HG03280 (cell line): ENCODE measurements at regions not wholly inside any gene's neighbourhood (a gene's known extent, or its start where the extent isn't known, plus 50 kb on each side); places are given as distances from the start of the nearest gene placed in this dataset.

Experiments
- ATAC-seq: cut with Tn5 transposase; IDR thresholded peaks from one replicate; pipeline ENCODE4 v1.9.1; 2021; ENCODE audit warnings: mild to moderate bottlenecking, moderate library complexity; ENCODE audit not compliant: unreplicated experiment

GRCh38 chr2:217691920-217692666 is 310.7 kb downstream of the TNS1 start:
- no peak for ATAC-seq

DNA sequence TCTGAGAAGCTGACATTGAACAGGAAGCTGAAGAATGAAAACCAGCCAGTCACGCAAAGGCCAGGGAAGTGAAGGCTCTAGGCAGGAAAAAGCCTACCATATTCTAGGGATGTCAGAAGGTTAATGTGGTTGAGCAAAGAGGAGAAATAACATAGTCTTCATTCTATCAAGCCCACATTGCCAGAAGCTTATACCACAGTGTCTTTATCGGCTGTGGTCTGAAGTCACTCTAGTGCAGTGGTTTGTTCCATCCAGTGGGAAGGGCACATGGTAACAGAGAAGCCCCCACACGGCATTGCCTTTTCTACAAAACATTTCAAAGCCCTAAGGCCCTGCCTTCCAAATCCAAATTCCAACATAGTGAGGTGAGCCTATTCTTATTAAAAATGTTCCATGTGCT is 311.3 kb downstream of the TNS1 start:
- no peak for ATAC-seq

DNA sequence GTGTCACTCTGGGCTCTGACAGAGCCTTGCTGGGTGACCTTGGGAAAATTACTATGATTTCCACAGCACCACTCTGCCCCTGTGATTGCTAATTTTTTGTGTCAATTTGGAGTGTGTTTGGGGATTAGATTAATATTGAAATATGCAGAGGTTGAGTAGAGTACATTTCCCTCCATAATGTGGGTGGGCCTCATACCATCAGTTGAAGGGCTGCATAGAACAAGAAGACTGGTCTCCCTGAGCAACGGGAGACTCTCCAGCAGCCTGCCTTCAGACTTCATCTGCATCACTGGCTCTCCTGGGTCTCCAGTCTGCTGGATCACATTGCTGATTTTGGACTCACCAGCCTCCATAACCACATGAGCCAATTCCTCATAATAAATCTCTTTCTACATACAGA is 313.7 kb downstream of the TNS1 start:
- no peak for ATAC-seq

DNA sequence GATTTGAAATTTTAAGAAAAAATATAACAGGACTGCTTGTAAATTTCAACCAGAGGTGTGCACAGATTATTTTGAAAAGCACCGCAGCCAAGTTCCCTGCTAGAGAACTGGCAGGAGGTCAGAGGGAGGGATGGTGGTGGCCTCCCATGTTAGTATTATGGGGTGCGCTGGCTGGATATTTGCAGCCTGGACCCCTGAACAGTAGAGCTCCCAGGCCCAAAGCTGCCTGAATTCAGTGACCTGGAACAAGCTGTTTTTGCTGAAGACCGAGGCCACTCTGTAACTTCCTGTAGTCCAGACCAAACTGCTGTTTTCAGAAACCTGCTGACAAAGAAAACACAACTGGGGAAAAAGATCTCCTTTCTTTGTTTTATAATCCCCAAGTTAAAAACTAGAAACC is 314.3 kb downstream of the TNS1 start:
- ATAC-seq: no peak

DNA sequence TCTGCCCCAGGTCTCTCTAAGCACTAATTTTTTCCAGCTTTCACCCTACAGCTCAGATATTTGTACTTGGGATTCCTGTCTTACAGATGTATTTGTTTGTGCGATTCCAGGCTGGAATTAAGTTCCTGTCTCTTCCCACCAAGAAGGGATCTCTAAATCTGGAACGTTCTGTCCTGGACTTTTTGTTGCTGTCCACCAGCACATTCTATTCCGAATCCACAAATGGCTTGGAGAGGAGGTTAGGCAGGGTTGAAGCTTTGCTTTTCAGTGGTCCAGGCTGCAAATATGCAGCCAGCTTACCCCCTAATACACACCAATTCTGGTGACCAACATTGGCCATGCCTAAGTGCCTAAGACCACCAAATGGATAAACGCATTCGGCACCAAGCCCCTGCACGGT is 315.0 kb downstream of the TNS1 start:
- no peak for ATAC-seq

DNA sequence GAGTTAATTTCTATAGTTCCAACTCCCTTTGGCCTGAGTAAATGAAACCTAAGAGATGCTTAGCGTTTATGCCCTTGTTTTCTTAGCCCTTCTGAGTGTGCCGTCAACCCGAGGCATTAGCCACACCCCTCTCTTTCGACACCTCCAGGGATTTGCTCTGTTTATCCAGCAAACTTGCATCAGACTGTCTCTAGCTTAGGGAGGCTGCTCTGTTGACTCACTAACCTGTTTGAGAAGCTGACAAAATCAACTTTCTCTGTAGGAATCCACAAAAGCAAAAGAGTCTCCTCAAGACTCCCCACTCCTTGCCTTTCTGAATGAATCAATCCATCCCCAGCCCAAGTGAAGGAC is 317.6 kb downstream of the TNS1 start:
- no peak for ATAC-seq

DNA sequence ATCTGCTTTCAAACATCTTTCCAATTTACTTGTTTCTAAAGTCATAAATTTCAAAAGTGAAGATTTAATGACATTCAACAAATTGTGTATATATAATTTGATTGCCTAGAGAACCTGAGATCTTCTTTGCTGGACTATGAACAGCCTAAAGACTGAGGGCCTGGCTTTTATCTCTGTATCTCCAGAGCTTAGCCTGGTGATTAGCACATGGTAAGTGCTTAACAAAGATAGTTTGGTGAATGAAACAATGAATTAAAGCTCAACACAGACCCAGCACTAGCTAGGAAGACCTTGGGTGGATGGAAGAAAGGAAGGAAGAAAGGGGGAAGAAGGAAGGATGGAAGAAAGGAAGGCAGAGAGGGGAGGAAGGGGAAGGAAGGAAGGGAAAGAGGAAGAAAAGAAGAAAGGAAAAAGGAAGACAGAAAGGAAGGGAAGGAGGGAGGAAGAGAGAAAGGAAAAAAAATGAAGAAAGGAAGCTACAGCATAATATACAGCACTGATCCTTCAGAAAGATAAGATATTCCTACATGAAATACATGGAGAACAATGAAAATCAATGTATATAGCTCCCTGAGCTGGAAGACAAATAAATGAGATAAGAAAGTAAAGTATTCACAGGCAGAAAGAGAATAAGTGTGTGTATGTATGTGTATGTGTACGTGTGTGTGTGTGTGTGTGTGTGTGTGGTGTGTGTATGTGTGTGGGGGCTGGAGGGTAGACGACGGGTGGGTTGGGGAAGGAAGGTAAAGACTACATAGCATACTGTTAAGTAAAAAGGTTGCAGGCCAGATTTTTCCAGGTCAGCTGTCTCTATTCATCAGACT is 318.2 kb downstream of the TNS1 start:
- no peak for ATAC-seq

GRCh38 chr2:217683106-217683870 is 319.5 kb downstream of the TNS1 start:
- no peak for ATAC-seq

DNA sequence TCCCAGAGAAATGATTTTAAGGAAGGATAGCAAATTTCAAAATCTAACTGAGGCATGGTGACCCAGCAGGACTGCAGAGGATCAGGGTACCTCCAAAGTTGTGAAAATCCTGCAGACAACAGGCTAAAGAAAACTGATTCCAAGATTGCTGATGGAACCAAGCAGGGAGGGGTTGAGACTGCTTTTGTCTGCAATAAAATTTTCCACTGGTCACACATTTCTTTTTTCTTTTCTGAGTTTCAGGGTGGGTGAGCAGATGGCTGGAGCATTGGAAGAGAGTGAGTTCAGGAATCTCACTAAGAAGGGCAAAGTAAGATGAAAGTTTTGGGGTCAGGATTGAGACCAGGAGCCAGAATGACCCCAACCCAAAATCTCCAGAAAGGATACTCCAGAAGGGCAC is 321.0 kb downstream of the TNS1 start:
- no peak for ATAC-seq

DNA sequence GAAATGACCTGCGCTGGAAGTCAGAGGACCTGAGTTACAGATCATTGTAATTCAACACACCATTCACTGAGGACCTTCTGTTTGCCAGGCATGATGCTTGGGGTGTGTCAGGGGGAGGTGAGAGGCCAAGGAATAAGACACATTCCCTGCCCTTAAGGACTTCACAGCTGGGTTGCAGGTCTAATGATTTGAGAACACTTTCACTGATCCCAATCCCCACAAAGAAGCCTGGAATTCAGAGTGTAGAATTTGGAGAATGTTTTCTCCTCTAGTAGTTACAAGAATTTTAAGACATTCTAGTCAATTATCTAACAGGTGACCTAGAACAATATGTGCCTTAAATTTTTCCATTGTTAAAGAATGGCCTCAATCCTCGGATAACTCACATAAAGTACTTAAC is 322.4 kb downstream of the TNS1 start:
- no peak for ATAC-seq

- ATAC-seq: no peak
These were observed 329.2 kb downstream of the TNS1 start for GRCh38 chr2:217673627-217674026.

DNA sequence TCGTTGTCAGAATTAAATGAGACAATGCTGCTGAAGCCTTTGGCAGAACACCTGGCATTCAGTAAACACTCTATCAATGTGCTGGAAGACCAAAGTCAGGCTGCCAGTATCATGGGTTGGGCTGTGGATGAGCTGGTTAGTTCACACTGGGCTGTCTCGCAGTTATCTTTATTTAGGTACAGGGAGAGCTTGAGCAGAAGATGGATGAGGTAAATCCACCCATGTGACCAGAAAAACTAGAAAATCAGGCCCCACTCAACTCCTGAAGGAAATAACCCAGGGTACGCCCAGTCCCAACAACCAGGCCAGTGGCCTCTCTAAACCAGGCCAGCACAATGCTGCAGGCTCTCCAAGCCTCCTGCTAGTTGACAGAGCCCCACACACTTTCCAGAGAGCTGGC is 330.3 kb downstream of the TNS1 start:
- no peak for ATAC-seq

- no peak for ATAC-seq
These were observed 330.9 kb downstream of the TNS1 start for GRCh38 chr2:217671871-217672270.

DNA sequence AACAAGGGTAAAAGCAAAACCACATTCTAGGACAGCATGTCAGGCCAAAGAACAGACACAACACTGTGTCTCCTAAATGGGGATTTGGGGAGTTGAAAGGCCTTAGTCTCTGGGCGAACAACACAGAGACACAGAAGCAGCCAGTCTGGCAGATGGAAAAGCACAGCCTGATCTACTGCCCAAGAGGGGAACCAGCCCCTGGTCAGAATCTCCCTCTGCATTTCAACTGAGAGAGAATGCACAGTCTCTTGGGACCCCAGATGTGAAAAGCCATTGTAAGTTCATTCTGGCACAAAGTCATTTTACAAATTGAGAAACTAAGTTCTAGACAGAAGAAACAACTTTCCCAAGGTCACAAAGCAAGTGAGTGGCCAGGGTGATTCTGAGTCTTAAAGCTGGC is 331.7 kb downstream of the TNS1 start:
- no peak for ATAC-seq

DNA sequence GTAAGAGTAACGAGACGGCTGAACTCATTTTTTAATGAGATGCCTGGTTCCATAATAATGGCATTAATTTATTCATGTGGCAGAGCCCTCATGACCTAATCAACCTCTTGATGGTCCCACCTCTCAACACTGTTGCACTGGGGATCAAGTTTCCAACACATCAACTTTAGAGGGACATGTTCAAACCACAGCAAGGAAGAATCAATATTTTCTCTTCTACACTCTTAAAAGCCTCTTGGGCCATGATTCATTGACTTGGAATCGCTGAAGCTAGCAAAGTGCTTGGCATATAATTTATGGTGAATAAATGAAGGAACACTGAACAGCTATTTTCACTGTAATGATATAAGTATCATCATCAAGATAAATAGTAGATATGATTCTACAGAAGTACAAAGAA is 333.0 kb downstream of the TNS1 start:
- ATAC-seq: no peak

DNA sequence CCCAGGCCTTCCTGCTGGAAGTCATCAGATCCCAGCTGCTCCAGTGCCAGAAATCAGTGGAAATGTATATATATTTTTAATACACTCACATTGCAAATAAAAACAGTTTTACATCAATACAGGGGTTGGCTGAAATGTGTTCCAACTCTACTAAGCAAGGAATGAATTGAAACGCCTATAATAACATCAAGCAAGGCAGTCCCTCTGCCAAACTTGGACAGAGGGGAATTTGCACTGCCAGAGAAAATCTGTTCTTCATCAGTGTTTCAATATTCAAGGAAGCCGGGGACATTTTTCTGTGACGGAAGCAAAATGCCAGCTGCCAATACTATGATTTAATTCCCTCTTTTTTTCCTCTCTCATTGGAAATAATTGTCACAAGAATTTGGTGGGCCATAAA is 335.3 kb downstream of the TNS1 start:
- no peak for ATAC-seq

DNA sequence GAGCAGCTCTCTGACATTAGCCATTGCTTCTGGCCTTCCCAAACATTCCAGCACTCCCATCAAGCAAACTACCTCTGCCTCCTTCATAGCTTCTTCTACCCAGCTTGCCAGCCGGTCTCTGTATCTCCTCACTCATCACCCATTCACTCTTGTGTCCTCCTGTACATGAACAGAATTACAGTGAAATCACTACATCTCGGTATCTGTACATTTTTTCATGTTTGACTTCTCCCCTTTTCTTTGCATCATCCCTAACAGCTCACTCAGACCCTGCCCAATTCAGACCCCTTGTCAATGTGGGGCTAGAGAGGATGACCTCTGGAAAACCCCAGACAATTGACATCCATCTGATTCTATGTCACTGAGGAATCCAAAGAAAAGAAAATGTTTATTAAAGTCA is 335.8 kb downstream of the TNS1 start:
- ATAC-seq: no peak

DNA sequence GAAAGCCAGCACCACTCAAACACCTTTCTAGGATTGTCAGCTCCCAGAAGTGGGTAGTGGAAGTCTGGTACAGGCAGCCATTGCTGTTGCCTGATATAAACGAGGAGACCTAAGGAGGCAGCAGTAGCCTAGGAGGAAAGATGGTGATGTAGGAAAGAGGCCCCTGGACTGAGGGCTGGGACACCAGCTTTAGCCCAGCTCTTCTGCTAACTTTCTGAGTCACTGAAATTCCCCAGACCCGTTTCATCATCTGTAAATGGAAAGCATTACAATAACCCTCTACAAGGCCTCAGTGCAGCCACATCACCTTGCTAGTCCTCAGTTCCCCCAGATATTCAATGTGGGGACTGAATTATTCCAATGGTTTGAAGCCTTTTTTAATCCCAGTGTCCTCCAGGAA is 336.5 kb downstream of the TNS1 start:
- no peak for ATAC-seq

- no peak for ATAC-seq
These were observed 338.0 kb downstream of the TNS1 start for GRCh38 chr2:217664761-217665160.

- no peak for ATAC-seq
These were observed 339.7 kb downstream of the TNS1 start for GRCh38 chr2:217662984-217663602.

DNA sequence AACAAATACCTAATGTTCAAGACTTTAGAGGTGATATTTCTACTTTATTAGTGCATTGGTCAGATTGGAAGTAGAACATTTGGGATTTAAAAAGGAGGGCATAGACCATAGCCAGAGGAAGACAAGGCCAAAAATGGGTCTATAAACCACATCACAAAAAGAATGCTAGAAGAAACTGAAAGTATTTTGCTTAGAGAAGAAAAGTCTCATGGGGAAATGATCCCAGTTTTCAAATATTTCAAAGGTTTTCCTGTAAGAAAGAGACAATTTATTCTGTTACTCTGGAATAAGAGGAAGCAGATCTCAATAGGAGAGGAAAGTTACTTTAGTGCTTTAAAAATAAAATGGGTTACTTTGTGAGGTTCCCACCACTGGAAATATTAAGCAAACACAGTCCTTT is 341.4 kb downstream of the TNS1 start:
- no peak for ATAC-seq
